Superior temporal gyrus (tissue), 1 donor: ENCODE measurements at regions not wholly inside any gene's neighbourhood (a gene's known extent, or its start where the extent isn't known, plus 50 kb on each side); places are given as distances from the start of the nearest gene placed in this dataset.

ENCODE experiments used
- DNase-seq: peaks from one replicate; pipeline ENCODE4 v3.0.0-alpha.2; 2016; ENCODE audit errors: extremely low spot score

DNA sequence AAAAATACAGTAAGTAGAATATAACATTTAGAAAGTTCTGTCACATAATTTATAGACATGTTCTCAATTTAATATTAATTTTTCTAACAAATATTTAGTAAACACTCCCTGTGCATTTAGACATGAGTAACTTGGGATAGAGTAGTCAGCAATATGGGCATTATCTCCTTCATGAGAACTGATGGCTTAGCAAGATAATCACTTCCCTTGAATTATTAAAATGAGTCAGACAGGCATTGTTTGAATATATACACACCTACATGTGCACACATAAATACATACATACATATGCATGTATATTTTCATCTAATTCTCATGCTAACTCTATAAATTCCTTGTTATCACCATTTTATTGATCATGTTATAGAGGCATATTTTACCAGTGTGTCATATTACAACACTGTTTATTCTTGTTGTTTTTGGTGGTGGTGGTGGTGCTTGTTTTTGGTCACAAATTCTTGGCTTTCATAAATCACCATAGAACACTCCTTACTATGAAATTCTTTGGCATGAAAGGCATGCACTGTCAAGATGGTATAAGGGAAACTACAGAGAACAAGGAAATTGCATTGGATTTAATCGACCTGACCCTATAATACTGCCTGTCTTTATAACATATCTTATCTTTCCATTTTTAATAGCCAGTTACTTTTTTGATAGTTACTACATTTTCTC, 434.5 kb upstream of the MANEA start:
- DNase-seq: no peak

DNA sequence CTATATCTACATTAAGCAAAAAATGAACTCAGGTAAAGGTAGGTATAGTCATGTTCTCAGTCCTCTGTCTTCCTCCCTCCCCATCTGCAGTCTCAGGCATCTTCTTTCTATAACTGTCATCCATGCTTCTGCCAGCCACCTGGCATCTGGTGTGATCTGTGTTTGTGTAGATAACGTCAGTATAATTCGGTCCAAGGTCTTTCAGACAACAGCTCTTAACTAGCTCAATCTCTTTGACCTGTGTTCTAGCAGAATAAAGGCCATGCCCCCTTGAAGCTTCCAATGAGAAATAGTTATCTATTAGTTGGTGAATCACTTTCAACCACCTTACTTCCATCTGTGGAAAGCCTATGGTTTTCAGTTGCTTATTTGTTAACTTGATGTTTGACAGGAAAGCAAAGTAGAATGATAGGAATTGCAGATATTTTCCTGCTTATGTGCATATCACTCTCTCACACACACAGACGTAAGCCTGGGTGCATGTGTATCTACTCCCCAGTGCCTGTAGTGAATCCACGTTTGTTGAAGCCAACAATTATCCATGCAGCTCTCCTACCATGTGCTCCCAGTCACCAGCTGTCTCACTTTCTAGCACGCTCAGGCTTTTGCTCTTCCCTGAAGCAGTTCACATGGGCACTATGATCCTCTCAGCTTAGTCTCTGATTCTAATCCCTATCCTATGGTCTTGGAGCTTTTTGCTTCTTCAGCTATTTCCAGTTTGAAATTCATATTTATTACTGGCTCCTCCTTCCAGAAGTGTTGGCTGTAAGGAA, 433.7 kb upstream of the MANEA start:
- DNase-seq: no peak

DNA sequence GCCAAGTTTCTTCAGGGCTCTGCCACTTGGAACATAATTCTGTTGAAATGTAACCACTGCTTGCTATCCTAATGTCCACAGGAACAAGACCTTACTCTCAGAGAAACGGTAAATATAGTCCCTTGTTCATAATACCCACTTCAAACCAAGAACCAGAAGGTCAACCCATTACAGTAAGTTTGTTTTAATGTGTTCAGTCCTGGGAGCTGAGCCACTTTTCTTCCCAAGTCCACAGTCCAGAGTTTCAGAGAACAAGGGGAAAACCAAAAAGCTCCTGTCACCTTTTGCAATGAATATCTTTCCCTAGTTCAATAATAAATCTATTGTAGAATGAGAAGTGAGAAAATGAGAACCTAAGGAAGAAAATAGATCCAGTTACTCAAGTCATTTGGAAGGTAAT, 431.9 kb upstream of the MANEA start:
- no peak for DNase-seq

GRCh38 chr6:95159557-95159956, 417.8 kb upstream of the MANEA start:
- no peak for DNase-seq

- DNase-seq: no peak
Measured at GRCh38 chr6:95169775-95170174, 407.6 kb upstream of the MANEA start.

- DNase-seq: no peak
Measured at GRCh38 chr6:95175927-95176675, 401.2 kb upstream of the MANEA start.

DNA sequence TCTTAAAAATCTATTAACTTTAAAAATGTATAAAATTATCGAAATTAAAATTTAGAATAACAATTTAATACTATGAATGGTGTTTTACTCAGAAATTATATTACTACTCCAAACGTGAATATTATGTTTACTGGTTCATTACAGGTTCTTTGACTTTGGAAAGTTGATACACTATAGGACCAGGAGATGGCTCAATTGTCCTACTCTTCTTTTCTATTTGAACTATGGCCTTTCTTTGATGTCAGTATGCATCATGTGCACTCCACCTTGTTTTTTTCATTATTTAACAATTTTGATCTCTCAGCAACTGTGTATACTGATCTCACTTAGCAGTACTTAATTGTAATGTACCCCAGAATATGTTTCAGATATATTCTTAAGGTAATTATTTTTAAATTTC, 391.5 kb upstream of the MANEA start:
- no peak for DNase-seq

- no peak for DNase-seq
Measured at GRCh38 chr6:95186710-95187109, 390.6 kb upstream of the MANEA start.

DNA sequence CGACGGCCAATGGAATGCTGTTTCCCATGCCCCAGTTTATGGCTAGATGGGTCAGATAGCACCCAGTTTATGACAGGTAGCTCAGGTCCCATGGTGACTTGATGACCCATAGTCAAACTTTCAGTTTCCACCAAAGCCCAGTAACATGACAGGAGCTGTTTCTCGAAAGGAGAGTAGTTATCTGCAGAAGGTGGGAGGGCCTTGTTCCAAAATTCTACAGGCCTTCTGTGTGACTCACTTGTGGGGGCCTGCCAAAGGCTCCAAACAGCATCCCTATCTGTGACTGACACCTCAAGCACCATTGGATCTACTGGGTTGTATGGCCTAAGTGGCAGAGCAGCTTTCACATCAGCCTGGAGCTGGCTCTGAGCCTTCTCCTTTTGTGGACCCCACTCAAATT, 379.7 kb upstream of the MANEA start:
- DNase-seq: no peak

DNA sequence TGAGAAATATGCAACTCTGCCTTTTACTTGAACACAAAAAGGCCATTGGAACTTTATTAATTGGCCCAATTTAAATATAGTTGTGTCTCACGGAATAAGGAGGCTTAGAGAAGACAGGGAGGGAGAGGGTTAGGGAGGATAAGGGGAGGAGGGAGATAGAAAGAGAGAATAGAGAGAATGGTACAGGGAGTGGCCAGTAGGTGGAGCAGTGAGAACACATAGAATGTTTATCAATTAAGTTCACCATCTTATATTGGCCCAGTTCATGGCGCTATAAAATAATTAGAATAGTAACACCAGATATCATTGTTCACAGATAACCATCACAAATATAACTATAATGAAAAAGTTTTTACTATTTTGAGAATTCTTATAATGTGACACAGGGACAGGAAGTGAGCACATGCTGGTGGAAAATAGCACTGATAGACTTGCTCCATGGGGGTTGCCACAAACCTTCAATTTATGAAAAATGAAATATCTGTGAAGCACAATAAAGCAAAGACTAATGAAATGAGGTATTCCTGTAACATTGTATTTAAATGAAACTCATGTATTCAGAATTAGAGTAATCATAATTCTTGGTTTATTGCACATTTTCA, 374.1 kb upstream of the MANEA start:
- peak; percentile 30 for DNase-seq

DNA sequence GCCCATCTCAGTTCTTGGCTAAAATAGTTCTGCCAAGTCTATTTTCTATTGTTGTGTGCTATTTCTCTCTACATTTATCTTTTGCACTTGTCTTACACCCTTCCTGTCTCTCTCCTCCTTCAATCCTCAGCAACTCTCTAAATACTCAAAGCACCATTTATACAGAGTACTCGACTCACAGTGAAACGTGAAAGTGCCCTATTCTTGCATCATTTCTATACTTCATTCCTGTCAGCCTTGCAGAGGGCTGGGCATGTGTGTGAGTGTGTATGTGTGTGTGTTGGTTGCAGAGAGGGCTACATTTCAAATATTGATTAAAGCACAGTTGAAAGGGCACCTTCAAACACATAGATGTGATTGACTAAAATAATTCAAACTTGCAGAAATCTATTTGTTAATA, 373.2 kb upstream of the MANEA start:
- DNase-seq: no peak

DNA sequence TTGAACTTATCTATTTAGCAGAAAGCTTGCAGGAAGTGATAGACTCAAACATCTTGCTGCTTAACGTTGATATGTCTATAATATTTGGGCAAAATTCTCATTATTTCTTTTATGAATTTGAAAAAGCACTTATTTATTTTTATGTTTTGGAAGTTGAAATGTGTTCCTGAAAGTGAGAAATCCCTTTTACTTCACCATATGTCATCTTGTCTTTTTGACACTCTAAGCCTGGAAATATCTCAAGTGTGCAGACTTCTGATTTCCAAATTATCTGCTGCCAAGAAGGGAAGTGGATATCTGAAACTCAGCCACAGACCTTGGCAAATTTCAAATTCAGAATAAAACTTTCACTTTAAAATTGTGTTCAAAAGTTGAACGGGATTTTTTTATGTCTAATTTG, 368.7 kb upstream of the MANEA start:
- no peak for DNase-seq

DNA sequence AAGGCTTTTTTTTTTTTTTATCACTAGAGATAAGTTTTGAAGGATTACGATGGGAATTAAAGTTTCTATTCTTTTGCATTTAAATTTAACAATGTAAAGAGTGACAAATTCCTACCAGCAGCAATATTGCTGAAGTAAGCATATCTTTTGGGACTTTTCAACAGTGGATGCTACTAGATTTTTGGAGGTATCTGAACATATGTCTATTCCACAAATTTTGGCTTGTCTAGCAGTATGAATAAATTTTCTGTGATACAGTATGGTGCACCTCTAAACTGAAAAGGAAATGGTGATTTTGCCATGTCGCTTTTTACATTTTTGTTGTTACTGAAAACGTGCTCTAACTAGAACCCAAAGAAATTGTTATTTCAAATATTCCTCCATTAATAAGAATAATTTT, 368.3 kb upstream of the MANEA start:
- no peak for DNase-seq

DNA sequence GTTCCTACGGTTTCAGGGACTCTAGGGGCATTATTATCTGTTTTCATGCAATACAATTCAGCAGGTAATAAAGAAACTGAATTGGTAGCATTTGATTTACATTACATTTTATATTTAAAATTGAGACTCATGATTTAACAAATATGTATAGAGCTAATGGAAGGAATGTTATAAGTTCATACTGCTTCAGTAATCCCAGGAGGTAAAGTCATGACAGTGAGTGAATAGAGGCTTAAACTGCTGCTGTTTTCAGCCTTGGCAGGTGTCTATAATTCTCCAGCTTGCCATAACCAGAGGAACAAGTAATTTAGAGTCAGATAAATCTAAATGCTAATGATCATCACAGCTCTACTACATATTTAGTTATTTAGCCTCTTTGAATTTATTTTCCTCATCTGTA, 360.8 kb upstream of the MANEA start:
- no peak for DNase-seq

DNA sequence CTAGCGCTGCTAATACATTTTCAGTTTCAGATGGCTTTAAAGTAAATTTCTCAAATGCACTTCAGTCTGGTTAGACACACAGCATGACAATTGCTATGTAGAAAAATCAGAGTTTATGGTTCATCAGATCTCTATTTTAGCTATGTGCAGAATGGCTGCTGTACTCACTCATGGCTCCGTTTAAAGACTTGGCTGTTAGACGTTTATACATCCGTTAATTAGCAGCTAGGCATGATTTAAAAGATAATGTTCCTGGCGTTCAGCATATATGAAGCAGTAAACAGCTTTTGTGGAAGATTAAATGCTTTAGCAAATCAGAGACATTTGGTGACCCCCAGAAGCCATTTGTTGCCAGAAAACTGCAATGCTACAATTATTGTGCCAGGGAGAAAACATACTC, 350.0 kb upstream of the MANEA start:
- DNase-seq: no peak

DNA sequence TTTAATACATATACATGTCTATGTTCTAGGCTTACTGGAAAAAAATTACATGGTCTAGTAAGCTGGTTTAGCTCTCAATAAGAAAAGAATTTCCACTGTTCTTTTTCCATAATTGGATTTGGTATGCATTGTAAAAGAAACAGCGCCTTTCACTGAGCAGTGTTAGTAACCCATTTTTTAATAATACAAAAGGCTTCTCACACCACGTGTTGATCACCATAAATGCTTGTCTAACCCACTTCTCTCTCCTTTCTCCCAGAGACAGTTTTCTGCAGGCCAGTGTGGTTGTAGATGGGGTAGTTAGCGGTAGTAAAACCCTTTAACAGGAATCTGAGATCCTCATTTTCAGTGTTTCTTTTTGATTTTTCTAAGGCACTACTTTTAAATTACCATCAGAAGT, 348.7 kb upstream of the MANEA start:
- no peak for DNase-seq

- DNase-seq: no peak
Measured at GRCh38 chr6:95230071-95230740, 347.1 kb upstream of the MANEA start.

DNA sequence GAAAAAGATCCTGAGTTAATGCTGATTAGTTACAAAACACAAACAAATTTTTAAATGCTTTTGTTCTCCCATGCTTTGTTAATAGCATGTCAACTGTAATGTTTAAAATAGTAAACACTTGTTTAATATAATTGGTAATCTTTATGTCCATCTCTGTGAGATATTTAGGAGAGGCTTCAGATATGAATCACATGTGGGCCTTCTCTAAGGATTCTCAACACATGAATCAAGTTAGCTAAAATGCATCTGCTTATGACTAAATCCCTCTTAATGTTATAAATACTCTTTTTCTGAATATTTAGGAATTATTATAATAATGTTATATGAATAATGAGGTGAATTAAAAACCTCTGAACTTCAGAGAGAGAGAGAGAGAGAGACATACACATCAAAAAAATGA, 345.9 kb upstream of the MANEA start:
- DNase-seq: no peak

- DNase-seq: no peak
Measured at GRCh38 chr6:95232446-95232845, 344.9 kb upstream of the MANEA start.

DNA sequence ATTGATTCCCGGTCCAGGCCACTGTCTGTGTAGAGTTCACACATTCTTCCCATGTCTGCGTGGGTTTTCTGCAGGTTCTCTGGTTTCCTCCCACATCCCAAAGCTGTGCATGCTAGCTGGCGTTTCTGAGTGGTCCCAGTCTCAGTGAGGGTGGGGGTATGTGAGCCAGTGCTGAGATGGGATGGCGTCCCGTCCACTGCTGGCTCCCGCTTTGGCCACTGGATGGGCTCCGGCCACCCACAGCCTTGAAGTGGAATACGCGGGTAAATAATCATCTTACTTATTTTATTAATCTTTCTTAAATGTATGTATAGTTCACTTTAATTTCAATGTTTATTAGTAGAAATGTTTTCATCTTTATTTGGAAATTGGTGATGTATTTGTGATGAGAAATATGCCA, 343.5 kb upstream of the MANEA start:
- no peak for DNase-seq

GRCh38 chr6:95240514-95240913, 336.8 kb upstream of the MANEA start:
- no peak for DNase-seq

DNA sequence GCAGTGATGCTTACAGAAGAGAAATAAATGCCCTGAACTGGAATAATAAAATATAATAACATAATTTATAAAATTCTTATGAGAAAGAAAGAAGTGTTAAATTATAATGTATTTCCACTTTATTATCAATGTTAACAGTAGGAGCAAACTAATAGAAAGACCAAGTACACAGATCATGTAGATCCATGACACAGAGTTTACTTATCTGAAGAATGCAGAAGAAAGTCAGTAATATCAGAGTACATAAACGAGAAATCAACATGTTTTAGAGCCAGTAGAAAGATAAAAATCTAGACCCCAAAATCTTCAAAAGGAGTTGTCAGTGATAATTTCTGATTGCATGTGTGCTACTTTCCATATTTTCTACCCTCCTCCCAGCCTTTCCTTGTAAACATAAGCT, 334.8 kb upstream of the MANEA start:
- no peak for DNase-seq
